Thoracic aorta (tissue), 2 donors: ENCODE measurements at regions not wholly inside any gene's neighbourhood (a gene's known extent, or its start where the extent isn't known, plus 50 kb on each side); places are given as distances from the start of the nearest gene placed in this dataset.

Experiments used
- ATAC-seq: fragments of 150-250 bp; one replicate; pipeline ENCODE4 v1.8.0; 2017; ENCODE audit warnings: low read depth; ENCODE audit not compliant: insufficient number of reproducible peaks, low FRiP score
- DNase-seq: peaks from one replicate; pipeline ENCODE4 v3.0.0-alpha.2; 2020; ENCODE audit warnings: low spot score
- H3K27ac ChIP-seq, 2 donors: fragments of 200-600 bp; sonication (generic); 1 replicate in 1 of 2; 2 replicates in 1 of 2; pipeline ENCODE4 v1.5.1; 2016; ENCODE audit warnings: mild to moderate bottlenecking in 2 of 2, moderate library complexity in 2 of 2
- H3K27me3 ChIP-seq: fragments of 200-600 bp; sonication (generic); replicated peaks from 2 replicates; pipeline ENCODE4 v1.6.0; 2016; ENCODE audit warnings: mild to moderate bottlenecking; ENCODE audit not compliant: insufficient read depth
- H3K36me3 ChIP-seq: fragments of 200-600 bp; sonication (generic); one replicate; pipeline ENCODE4 v1.5.1; 2016
- H3K4me1 ChIP-seq, 2 donors: fragments of 200-600 bp; sonication (generic); 1 replicate in 1 of 2; 2 replicates in 1 of 2; pipeline versions ENCODE4 v1.5.1 to v1.6.0; 2016; ENCODE audit warnings: low read depth in 2 of 2, mild to moderate bottlenecking in 1 of 2; ENCODE audit not compliant: control insufficient read depth in 1 of 2
- H3K4me3 ChIP-seq: fragments of 200-600 bp; sonication (generic); 2 replicates; pipeline ENCODE4 v1.5.1; 2016; ENCODE audit warnings: mild to moderate bottlenecking
- H3K9me3 ChIP-seq: fragments of 200-600 bp; sonication (generic); 2 replicates; pipeline ENCODE4 v1.5.1; 2016
- CTCF ChIP-seq: fragments of 200-600 bp; sonication (generic); IDR thresholded peaks from one replicate; pipeline ENCODE4 v1.5.1; 2019; ENCODE audit warnings: antibody characterized with exemption

- DNase-seq (no peak), ATAC-seq (no peak)
- Histone ChIP-seq H3K27ac (no peak overlapping the region), H3K27me3 (no peaks in the 10 kb centered on the region), H3K9me3 (no peaks in the 10 kb centered on the region), H3K4me3 (no peak overlapping the region), H3K36me3 (no peaks in the 10 kb centered on the region), H3K4me1 (no peaks in the 10 kb centered on the region)
- TF ChIP-seq CTCF = no peak
Measured at GRCh38 chr5:125011419-125011818, 265.0 kb upstream of the ZNF608 start.

DNA sequence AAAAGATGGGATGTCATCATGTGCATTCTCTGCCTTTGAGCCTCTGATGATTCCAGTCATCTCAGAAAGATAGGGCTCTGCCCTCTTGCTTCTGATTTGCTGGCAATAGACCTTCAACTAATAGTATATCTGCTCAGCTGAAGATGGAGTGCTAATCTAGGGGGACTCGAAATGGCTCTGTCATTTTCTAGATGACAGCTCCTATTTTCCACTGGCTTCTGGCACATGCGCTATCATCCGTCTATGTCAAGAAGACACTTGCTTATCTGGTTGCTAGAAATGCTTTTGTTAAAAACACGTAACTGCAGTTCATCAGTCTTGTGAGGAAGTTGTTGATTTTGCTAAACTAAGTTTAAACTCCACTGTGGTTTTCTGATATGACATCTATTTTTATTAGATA, 265.5 kb upstream of the ZNF608 start:
- Histone ChIP-seq H3K27ac (no peak overlapping the region), H3K27me3 (no peaks in the 10 kb centered on the region), H3K4me3 (no peak overlapping the region), H3K36me3 (no peaks in the 10 kb centered on the region), H3K9me3 (no peaks in the 10 kb centered on the region), H3K4me1 (no peaks in the 10 kb centered on the region)
- TF ChIP-seq CTCF = no peak
- ATAC-seq (no peak), DNase-seq (no peak)

DNA sequence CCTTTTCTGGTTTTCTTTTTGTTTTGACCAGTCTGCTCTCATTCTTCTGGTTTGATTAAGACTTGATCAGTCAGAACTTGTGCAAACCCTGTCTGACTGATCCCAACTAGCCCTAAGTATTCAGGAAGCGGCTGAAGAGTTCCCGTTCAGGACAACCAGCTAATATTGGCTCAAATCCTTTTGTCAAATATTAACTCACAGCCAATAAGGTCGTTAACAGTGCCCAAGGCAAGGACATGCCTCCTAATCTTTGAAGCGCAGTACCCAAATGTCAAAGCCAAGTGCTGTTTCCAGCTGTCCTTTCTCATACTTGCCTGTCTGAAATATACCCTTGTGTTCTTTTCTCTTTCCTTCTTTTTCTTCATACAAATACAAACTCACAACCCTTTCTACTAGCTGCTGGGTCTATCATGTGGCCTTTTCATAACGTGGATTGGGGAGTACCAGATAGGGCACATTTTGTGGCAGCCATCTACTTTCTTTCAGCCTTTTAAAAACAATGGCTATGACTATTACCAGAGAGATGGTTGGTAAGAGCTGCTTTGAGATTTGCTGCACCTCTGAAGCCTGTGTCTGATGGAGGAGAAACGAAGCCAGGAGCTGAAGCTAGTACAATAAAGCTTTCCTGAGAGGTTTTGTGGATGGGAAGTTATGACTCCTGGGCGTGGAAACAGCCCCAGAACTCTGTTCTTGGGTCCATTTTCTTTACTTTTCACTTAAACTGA, 266.4 kb upstream of the ZNF608 start:
- Histone ChIP-seq H3K4me3 (no peak overlapping the region), H3K27me3 (no peaks in the 10 kb centered on the region), H3K9me3 (no peaks in the 10 kb centered on the region), H3K27ac (no peak overlapping the region), H3K4me1 (no peaks in the 10 kb centered on the region), H3K36me3 (no peaks in the 10 kb centered on the region)
- TF ChIP-seq CTCF = no peak
- DNase-seq = no peak
- no peak for ATAC-seq

GRCh38 chr5:125014202-125014601, 267.8 kb upstream of the ZNF608 start:
- Histone ChIP-seq H3K27ac (no peak overlapping the region), H3K27me3 (no peaks in the 10 kb centered on the region), H3K4me3 (no peak overlapping the region), H3K9me3 (no peaks in the 10 kb centered on the region), H3K4me1 (no peaks in the 10 kb centered on the region), H3K36me3 (no peaks in the 10 kb centered on the region)
- no peak for TF ChIP-seq CTCF
- DNase-seq = no peak
- ATAC-seq = no peak

DNA sequence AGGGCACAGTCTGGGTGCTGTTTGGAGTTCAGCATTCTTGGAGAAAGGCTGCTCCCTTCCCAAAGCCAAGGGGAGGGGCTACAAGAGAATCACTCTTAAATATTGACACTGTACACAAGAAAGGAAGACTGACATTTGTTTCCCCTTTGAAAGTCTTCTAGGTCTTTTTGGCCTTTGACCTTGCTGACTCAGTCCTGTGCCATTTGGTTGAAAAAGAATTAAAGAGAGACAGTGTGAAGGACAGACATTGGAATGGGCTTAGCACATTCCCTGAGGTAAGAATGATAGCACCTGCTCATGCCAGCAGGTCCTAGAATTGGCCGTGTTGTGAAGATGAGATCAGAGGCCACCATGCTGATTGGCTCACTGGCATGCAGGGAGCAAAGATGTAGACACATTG, 271.4 kb upstream of the ZNF608 start:
- Histone ChIP-seq H3K9me3 (no peaks in the 10 kb centered on the region), H3K27ac (no peak overlapping the region), H3K27me3 (no peaks in the 10 kb centered on the region), H3K4me3 (no peak overlapping the region), H3K4me1 (no peaks in the 10 kb centered on the region), H3K36me3 (no peaks in the 10 kb centered on the region)
- ATAC-seq (no peak), DNase-seq (no peak)
- TF ChIP-seq CTCF = no peak
